ENCODE measurements at regions not wholly inside any gene's neighbourhood (a gene's known extent, or its start where the extent isn't known, plus 50 kb on each side); places are given as distances from the start of the nearest gene placed in this dataset.
"Not testable (repeated sequence)": the region's sequence is repeated elsewhere in the genome, so short reads cannot be mapped to it uniquely, and the experiment has no call there.

DNA sequence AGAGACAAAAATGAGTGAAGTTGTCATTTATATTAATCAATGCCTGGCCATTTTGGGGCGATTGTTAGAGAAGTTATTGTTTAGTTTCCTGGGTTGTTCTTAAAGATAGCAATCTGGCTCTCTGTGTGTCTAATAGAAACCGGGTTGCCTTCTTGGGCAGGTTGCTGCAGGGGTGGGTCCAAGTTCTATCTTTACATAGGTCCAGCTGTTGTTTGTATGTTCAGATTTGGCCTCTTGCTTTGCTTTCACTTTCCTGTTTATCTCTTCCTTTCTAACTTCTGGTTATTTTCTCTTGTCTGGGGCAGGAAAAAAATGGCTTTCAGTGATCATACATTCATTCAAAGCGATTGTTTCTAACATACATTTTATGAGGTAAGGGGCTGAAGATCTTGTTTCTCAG lies 128.4 kb upstream of the NOX3 start:
- no peak for DNase-seq (ENCODE audit: low spot score)

GRCh38 chr6:155582016-155582991 lies 126.7 kb upstream of the NOX3 start:
- DNase-seq (ENCODE audit: low spot score) = no peak

DNA sequence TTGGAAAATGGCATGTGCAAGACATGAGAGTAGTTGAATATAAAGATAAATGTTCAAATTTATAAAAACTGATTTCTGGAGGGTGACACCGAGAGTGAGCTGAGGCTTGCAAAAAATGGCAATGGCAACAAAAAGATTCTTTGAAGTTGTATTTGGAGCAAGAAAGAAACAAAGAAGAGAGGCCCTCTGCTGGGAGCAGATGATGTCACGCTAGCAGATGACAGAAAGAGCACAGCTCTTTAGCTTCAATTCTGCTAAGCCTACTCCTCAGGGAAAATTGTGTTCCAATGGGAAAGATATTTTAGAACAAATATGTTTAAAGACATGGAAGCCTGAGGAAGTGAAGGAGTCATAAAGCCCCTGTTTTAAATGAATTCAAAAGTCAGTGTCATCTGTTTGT lies 125.3 kb upstream of the NOX3 start:
- no peak for DNase-seq (ENCODE audit: low spot score)

DNA sequence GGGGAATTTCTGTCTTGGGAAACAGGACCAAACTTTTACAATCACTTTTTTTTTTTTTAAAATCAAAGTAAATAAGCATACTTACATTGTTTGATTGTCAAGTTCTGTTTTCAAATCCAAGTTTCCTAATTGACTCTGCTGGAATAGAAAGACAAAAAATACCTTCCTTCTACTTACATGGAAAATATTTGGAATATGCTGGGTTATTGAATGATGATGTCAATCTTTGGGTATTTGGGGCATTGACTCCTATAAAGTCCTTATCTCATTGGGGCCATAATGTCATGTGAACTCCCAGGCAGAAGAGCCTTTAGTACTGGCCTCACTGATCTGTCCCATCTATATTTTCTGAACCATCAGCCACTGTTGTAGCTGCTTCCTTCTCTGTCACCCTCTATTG lies 122.6 kb upstream of the NOX3 start:
- DNase-seq (ENCODE audit: low spot score) = no peak

- no peak for DNase-seq (ENCODE audit: low spot score)
Measured at GRCh38 chr6:155561966-155562364, 106.3 kb upstream of the NOX3 start.

DNA sequence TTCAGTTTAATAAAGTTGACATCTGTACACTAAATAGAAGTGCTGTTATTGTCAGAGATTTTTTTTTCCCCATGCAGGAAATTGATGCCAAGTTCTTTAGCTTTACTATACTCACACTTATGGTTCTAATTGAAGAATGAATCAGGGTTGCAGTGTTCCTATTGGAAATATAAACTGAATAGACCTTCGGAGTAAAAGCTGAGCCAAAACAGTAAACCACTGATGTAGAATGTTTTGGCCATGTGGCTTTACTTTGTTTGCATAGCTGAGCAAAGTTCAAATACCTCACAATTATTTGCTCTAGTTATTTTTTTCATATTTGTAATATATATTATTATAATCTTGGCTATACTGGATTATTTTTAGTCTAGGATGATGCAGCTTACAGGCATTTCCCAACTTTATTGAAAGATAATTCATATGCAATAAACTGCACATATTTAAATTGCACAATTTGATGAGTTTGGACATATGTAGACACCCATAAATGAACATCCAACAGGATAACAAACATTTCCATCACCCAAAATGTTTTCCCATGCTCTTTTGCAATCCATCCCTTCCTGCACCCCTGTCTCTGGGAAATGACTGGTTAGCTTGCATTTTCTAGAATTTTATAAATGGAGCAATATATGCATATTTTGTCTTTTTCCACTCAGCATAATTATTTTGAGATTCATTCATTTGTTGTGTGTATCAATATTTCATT lies 105.8 kb upstream of the NOX3 start:
- no peak for DNase-seq (ENCODE audit: low spot score)

DNA sequence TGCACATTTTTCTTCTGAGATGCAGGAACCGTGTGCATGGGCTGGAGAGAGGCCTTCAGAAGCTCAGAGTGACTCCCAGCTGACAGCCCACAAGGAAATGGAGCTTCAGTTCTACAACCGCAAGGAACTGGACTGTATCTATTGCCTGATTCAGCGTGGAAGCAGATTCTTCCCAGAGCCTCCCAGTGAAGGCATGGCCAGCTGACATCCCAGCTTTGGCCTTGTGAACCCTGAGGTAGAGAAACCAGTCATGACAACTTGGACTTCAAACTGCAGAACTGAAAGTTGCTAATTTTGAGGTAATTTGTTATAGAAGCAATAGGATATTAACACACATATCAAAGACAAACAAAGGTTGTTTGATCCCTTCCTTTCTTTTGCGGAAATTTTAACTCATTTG lies 94.3 kb upstream of the NOX3 start:
- no peak for DNase-seq (ENCODE audit: low spot score)

- DNase-seq (ENCODE audit: low spot score) = no peak
Measured at GRCh38 chr6:155549028-155549798, 93.6 kb upstream of the NOX3 start.

DNA sequence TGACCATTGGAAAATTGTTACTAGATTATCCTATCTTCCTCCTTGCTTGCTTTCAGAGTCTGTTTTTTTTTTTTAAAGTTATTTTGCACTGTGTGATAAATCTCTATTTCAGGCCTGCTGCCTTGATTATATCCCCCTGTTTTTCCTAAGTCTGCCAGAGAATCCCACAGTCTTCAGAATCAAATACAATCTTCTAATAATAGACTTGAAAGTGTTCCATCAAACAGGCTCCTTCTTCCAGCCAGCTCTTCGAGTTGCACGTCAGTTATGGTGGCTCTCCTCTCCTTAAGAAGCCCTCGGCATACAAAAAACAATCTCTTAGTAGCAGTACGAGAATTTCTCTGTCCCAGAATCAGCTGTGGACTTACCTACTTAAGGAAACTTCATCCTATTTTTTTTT lies 92.9 kb upstream of the NOX3 start:
- DNase-seq (ENCODE audit: low spot score) = no peak

DNA sequence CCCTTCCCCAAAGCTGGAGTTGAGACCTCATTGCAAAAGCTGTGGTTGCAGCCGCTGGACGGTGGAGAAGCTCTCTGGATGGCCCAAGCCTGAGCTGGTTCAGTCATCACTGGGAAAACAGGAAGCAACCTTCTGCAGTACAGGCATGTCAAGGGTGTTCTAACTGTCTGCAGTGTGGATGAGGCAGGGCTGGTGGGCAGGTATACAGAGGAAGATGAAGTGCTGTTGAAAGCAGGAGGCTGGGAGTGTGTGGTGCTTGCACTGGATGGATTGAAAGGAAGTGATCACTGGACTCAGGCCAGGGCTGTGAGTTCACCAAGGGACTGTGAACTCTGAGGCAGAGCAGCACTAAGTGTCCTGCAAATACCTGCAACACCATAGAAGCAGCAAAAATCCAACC lies 89.0 kb upstream of the NOX3 start:
- DNase-seq (ENCODE audit: low spot score) = no peak

- DNase-seq (ENCODE audit: low spot score) = no peak
Measured at GRCh38 chr6:155543166-155543847, 87.7 kb upstream of the NOX3 start.

- no peak for DNase-seq (ENCODE audit: low spot score)
Measured at GRCh38 chr6:155542036-155542435, 86.4 kb upstream of the NOX3 start.

- no peak for DNase-seq (ENCODE audit: low spot score)
Measured at GRCh38 chr6:155538708-155539390, 83.2 kb upstream of the NOX3 start.

DNA sequence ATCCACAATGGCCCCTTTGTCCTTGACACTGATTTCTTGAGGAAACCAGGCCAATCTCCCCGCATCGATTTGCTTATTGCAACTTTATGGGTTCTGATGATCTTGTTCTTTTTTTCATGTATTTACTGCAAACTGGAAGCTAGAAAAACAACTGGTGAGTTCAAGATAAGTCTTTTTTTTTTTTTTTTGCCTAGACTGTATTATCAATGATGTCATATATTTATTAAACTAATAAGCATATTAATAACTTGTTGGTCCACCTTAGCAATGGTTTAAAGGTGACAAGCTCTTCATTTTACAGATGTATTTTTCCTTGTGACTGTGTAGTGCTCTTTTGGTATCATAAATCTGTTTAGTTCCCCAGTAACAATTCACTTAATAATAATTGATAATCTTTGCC lies 79.0 kb upstream of the NOX3 start:
- no peak for DNase-seq (ENCODE audit: low spot score)

DNA sequence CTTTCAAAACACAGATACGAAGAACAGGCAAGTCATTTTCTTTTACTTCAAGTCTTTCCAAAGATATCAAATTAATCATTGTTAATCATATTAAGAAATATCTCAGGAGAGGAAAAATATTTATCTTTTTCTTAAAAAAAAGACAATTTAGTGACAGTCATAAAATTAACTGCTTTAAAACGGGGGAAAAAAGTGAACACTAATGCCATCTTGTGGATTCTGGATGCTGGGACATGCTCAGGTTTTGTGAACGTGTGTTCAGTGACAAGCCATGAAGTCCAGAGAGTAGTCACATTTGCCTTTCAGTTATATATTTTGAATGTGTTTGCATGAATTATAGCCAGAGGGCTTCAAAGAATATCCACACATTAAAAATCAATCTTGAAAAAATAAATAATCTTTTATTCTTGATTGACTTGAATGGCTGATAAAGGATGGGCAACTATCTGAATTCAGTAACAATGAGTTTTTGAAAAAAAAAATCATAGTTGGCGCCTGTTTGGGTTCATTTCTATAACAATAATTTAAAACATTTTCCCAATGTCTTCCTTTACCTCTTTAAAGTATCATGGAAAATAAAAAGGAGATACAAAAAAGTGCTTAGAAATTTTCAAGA lies 74.7 kb upstream of the NOX3 start:
- no peak for DNase-seq (ENCODE audit: low spot score)

DNA sequence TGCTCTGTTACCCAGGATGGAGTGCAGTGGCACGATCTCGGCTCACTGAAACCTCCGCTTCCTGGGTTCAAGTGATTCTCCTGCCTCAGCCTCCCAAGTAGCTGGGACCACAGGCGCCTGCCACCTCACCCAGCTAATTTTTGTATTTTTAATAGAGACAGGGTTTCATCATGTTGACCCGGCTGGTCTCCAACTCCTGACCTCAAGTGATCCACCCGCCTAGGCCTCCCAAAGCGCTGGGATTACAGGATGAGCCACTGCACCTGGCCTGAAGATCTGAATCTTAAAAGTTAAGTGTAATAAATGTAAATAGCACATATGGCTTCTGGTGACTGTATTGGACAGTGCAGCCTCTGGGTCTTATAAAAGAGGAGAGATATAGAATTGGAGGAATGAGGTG lies 74.2 kb upstream of the NOX3 start:
- DNase-seq (ENCODE audit: low spot score) = not testable (repeated sequence)

DNA sequence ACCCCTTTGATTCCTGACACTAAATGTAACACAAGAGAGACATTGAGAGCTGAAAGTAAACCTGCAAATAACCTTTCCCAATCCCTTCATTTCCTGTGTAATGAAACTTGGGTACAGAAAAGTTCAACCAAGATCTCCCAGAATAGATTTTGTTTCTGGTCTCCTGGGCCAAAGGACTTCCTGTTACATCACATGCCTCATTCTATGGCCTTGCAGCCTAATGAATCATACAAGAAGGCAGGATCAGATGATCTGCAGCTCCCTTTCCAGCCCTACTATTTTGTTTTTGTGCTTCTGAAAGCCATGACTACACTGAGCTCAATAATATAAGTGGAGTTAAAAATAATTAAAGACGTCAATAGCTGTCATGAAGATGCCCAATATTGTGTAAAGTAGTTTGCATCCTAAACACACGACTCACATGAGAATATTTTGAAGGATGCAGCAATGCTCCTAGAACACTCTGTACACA lies 73.4 kb upstream of the NOX3 start:
- DNase-seq (ENCODE audit: low spot score) = no peak

- DNase-seq (ENCODE audit: low spot score) = no peak
Measured at GRCh38 chr6:155528335-155528734, 72.7 kb upstream of the NOX3 start.

- DNase-seq (ENCODE audit: low spot score) = no peak
Measured at GRCh38 chr6:155527443-155527842, 71.8 kb upstream of the NOX3 start.

DNA sequence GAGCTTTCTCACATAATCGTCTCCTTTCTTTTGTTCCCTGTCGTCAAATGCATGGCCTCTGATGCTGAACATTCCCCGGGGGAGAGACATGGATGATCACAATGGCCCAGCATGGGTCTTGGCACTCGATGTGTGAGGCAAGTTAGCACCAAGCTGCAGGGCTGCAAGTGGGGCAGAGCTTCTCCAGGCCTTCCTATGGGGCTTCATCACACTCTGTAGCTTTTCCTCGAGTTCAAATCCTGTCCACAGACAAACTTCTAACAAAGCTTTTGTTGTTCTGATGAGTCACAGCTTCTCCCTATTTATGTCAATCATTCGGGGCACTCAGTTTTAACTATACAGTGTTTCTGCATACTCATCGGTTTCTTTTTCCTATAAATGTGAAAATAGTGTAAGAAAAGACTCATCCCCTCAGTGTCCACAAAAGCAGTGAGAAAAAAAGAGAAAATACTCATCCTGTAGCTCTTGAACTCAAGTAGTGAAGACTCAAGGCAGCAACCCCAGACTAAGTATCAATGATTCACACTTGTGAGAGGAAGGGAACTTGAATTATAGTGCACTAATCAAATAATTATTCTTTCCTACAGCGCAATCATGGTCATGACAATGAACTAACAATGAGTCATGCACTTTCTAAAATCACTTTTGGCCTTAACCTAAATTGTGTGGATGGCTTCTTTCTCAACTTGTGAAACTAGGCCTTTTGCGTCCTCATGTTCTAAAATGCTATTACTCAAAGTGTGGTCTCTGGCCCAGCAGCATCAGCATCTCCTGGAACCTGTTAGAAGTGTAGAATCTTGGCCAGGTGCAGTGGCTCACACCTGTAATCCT lies 68.4 kb upstream of the NOX3 start:
- no peak for DNase-seq (ENCODE audit: low spot score)

Data from hematopoietic multipotent progenitor cell treated with erythropoietin and hydrocortisone succinate and interleukin-3 and kit ligand, for 17 days (in vitro differentiated cells).